ENCODE measurements at regions not wholly inside any gene's neighbourhood (a gene's known extent, or its start where the extent isn't known, plus 50 kb on each side); places are given as distances from the start of the nearest gene placed in this dataset.

DNA sequence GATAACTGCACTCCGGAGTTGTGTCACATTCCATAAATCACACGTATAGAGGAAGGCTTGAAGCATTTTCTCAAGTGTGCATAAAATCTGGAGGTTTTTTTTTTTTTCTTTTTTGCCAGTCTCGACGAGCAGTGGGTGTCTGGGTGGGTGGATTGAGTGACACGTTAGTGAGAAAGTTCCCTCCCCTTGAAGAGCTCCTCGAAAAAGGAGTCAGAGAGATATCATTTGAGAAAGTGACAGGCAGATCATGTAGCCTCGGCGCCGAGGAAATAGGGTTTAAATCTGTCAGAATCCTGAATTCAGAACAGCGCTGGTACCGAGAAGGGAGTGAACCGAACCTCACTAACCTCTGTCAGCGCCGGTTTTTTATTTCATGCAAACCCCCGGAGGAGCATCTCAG lies 269.5 kb upstream of the ARID1B start:
- TF ChIP-seq CTCF (IDR thresholded peaks at IDR 0.05) (no peak), EZH2phosphoT487 (IDR thresholded peaks at IDR 0.05) (no peak), EZH2 (IDR thresholded peaks at IDR 0.05) (no peak)
- Histone ChIP-seq H3K4me3 (no peak overlapping the region), H3K79me2 (ENCODE audit: low read depth) (no peaks in the 10 kb centered on the region), H3K27me3 (no peaks in the 10 kb centered on the region), H3K9me3 (ENCODE audit: low read depth) (no peaks in the 10 kb centered on the region), H4K20me1 (ENCODE audit: low read depth) (no peaks in the 10 kb centered on the region), H3K27ac (no peak overlapping the region), H3F3A (ENCODE audit: low read depth) (no peaks in the 10 kb centered on the region), H2AFZ (replicated peaks) (no peak overlapping the region), H3K4me2 (no peak overlapping the region), H3K36me3 (no peaks in the 10 kb centered on the region), H3K9ac (no peak overlapping the region), H3K4me1 (no peaks in the 10 kb centered on the region)
- Mint-ChIP-seq H3K4me1 (no peaks in the 10 kb centered on the region), H3K27ac (no peak overlapping the region), H3K4me3 (no peak overlapping the region), H3K36me3 (no peaks in the 10 kb centered on the region), H3K27me3 (ENCODE audit: insufficient read depth, low read depth) (no peaks in the 10 kb centered on the region), H3K9me3 (no peaks in the 10 kb centered on the region)
- DNase-seq (ENCODE audit: low spot score) = no peak

DNA sequence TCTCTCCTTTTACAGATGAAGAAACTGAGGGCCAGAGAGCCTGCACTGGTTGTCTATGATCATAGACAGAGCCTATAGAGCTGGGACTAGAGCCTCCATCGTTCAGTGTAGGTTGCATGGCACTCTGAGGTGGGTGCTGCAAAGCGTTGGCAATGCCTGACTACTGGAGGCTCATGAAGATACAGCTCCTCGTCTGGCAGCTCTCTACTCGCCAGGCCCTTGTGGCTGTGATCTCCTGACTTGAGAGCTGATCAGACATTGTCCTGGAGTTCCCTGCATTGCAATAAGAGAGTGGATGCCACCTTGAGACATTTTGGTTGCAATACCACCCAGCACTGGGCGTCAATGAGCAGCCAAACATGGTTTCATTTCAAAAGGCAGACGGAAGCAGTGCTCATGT lies 270.1 kb upstream of the ARID1B start:
- Histone ChIP-seq H3K4me1 (no peaks in the 10 kb centered on the region), H3K4me3 (no peak overlapping the region), H3K9me3 (ENCODE audit: low read depth) (no peaks in the 10 kb centered on the region), H3F3A (ENCODE audit: low read depth) (no peaks in the 10 kb centered on the region), H3K9ac (no peak overlapping the region), H3K4me2 (no peak overlapping the region), H3K27me3 (no peaks in the 10 kb centered on the region), H3K36me3 (no peaks in the 10 kb centered on the region), H3K79me2 (ENCODE audit: low read depth) (no peaks in the 10 kb centered on the region), H4K20me1 (ENCODE audit: low read depth) (no peaks in the 10 kb centered on the region), H3K27ac (no peak overlapping the region), H2AFZ (replicated peaks) (no peak overlapping the region)
- H3K9me3 Mint-ChIP-seq = no peaks in the 10 kb centered on the region
- no peak overlapping the region for H3K4me3 Mint-ChIP-seq
- no peaks in the 10 kb centered on the region for H3K27me3 Mint-ChIP-seq (ENCODE audit: insufficient read depth, low read depth)
- no peaks in the 10 kb centered on the region for H3K4me1 Mint-ChIP-seq
- no peak overlapping the region for H3K27ac Mint-ChIP-seq
- H3K36me3 Mint-ChIP-seq = no peaks in the 10 kb centered on the region
- no peak for TF ChIP-seq EZH2phosphoT487 (IDR thresholded peaks at IDR 0.05)
- no peak for TF ChIP-seq CTCF (IDR thresholded peaks at IDR 0.05)
- DNase-seq (ENCODE audit: low spot score) = no peak

DNA sequence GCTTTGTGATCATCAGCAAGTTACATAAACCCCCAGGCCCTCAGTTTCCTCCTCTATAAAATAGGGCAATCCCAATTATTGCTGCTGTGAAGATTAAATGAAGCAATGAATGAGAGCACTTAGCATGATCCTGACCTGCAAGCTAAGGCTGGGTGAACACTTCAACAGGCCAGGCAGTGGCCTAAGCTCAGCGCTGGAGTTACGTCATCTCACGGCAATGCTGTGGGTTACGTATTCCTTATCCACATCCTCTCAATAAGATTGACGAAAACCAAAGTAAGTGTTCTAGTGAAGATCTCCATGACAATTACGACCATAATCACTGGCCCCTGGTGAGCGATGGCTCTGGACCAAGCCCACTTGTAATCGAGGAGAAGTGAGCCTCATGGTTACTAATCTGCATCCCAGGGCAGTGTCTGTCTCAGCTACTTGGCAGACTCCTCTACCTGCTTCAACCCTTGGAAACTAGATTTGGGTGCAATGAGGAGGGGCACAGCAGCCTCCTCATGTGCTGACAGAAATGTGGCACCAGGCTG lies 274.1 kb upstream of the ARID1B start:
- no peak overlapping the region for H3K27ac Mint-ChIP-seq

More for the DNA sequence above, 274.1 kb upstream of the ARID1B start:
- H3K27me3 ChIP-seq = no peaks in the 10 kb centered on the region
- DNase-seq (ENCODE audit: low spot score) = no peak
- no peak overlapping the region for H3K4me3 ChIP-seq
- no peaks in the 10 kb centered on the region for H3K9me3 ChIP-seq (ENCODE audit: low read depth)
- no peaks in the 10 kb centered on the region for H3K9me3 Mint-ChIP-seq
- H3K36me3 Mint-ChIP-seq = no peaks in the 10 kb centered on the region
- no peaks in the 10 kb centered on the region for H4K20me1 ChIP-seq (ENCODE audit: low read depth)
- no peaks in the 10 kb centered on the region for H3K79me2 ChIP-seq (ENCODE audit: low read depth)
- no peak overlapping the region for H3K4me2 ChIP-seq
- H3K27me3 Mint-ChIP-seq (ENCODE audit: insufficient read depth, low read depth) = no peaks in the 10 kb centered on the region
- no peak overlapping the region for H3K9ac ChIP-seq
- no peaks in the 10 kb centered on the region for H3K36me3 ChIP-seq
- no peaks in the 10 kb centered on the region for H3K4me1 Mint-ChIP-seq
- H3F3A ChIP-seq (ENCODE audit: low read depth) = no peaks in the 10 kb centered on the region
- H3K27ac ChIP-seq = no peak overlapping the region
- H3K4me1 ChIP-seq = no peaks in the 10 kb centered on the region
- no peak overlapping the region for H2AFZ ChIP-seq (replicated peaks)
- TF ChIP-seq EZH2 (IDR thresholded peaks at IDR 0.05) (no peak), EZH2phosphoT487 (IDR thresholded peaks at IDR 0.05) (no peak), CTCF (IDR thresholded peaks at IDR 0.05) (no peak)
- H3K4me3 Mint-ChIP-seq = no peak overlapping the region

Data from neural progenitor cell (in vitro differentiated cells).